ENCODE measurements at regions not wholly inside any gene's neighbourhood (a gene's known extent, or its start where the extent isn't known, plus 50 kb on each side); places are given as distances from the start of the nearest gene placed in this dataset.

- H3K27ac ChIP-seq = no peak overlapping the region
- TF ChIP-seq CTCF (IDR thresholded peaks at IDR 0.05) = no peak
- no peak overlapping the region for H3K4me3 ChIP-seq
- ATAC-seq (ENCODE audit: insufficient number of reproducible peaks, low FRiP score, low read depth) = no peak
- peaks cover 3 to 18% of the 10 kb centered on the region in 2 donors for H3K4me1 ChIP-seq (ENCODE audit: control insufficient read depth in 1 of 2, low read depth in 2 of 2)
- H3K27me3 ChIP-seq (replicated peaks; ENCODE audit: insufficient read depth) = no peaks in the 10 kb centered on the region
- no peaks in the 10 kb centered on the region for H3K36me3 ChIP-seq
- no peak for DNase-seq (ENCODE audit: low spot score)
- H3K9me3 ChIP-seq = no peaks in the 10 kb centered on the region
These were observed 49.7 kb upstream of the FRMD1 start for GRCh38 chr6:168128631-168129291.
